Endothelial cell of umbilical vein (primary cell): ENCODE measurements at regions not wholly inside any gene's neighbourhood (a gene's known extent, or its start where the extent isn't known, plus 50 kb on each side); places are given as distances from the start of the nearest gene placed in this dataset.

Experiments used
- BruUV-seq: library from RNA; stranded (reverse); fragments of 400-500 nt; replicated peaks from 2 replicates; lab custom pipeline; 2021; lab: Mats Ljungman, UMichigan
- CTCF ChIA-PET: fragments of 300-600, 350-600 bp; sonication (Branson Sonifier 250); formaldehyde crosslinking; loops from one replicate; lab custom pipeline; 2021; ENCODE audit warnings: antibody characterized with exemption, inconsistent platforms; lab: Charles Lee
- POLR2A ChIA-PET: fragments of 300-600, 350-600 bp; sonication (Branson Sonifier 250); formaldehyde crosslinking; loops from one replicate; lab custom pipeline; 2021; ENCODE audit warnings: antibody characterized with exemption, inconsistent platforms; lab: Charles Lee
- DNase-seq: peaks from one replicate; pipeline ENCODE4 v3.0.0-alpha.2; 2011; ENCODE audit warnings: low read depth, low spot score
- FAIRE-seq: peaks from 2 replicates; lab custom pipeline; 2011; peaks lifted over from hg19 to GRCh38; lab: Jason Lieb, UNC
- H2AFZ ChIP-seq: 2 replicates; pipeline ENCODE4 v1.6.0; 2012; ENCODE audit warnings: low read depth, low read length, control low read depth, inconsistent platforms
- H3K27ac ChIP-seq: 2 replicates; pipeline ENCODE4 v1.5.1; 2011; ENCODE audit warnings: low read depth, mild to moderate bottlenecking, control low read depth, low read length, moderate library complexity; ENCODE audit not compliant: insufficient read depth
- H3K27me3 ChIP-seq, 2 experiments: 2 replicates each; pipeline versions ENCODE4 v1.6.0 to v1.6.1; 2011; ENCODE audit warnings: low read length in 2 of 2, mixed read lengths in 1 of 2; ENCODE audit not compliant: control insufficient read depth in 2 of 2, insufficient read depth in 2 of 2
- H3K36me3 ChIP-seq, 2 experiments: 2 replicates in 1 of 2; 3 replicates in 1 of 2; pipeline ENCODE4 v1.5.1; 2011; ENCODE audit warnings: low read length in 2 of 2, mild to moderate bottlenecking in 1 of 2, moderate library complexity in 1 of 2; ENCODE audit not compliant: control insufficient read depth in 2 of 2, insufficient read depth in 2 of 2; ENCODE audit errors: extremely low read depth in 1 of 2
- H3K4me1 ChIP-seq: 3 replicates; pipeline ENCODE4 v1.5.1; 2011; ENCODE audit warnings: mild to moderate bottlenecking, low read length; ENCODE audit not compliant: control insufficient read depth, insufficient read depth; ENCODE audit errors: extremely low read depth
- H3K4me2 ChIP-seq: 2 replicates; pipeline ENCODE4 v1.6.1; 2011; ENCODE audit warnings: low read length, control low read depth, mixed read lengths; ENCODE audit not compliant: insufficient read depth
- H3K4me3 ChIP-seq, 3 experiments: fragments of 200-600 bp in 1 of 3; sonication (generic), shearing (Covaris generic) in 1 of 3; replicated peaks in 1 of 3; 2 replicates each; pipeline ENCODE4 v1.5.1; 2011 to 2016; ENCODE audit warnings: control low read depth in 3 of 3, low read length in 3 of 3, mild to moderate bottlenecking in 2 of 3, inconsistent platforms in 1 of 3, low read depth in 1 of 3, moderate library complexity in 1 of 3; ENCODE audit not compliant: insufficient read depth in 1 of 3
- H3K79me2 ChIP-seq: 2 replicates; pipeline ENCODE4 v1.6.0; 2012; ENCODE audit warnings: low read length, inconsistent platforms; ENCODE audit not compliant: control insufficient read depth, insufficient read depth
- H3K9ac ChIP-seq: replicated peaks from 2 replicates; pipeline ENCODE3; 2011; ENCODE audit warnings: low read length, control low read depth; ENCODE audit not compliant: insufficient read depth; ENCODE audit errors: extremely low read depth
- H3K9me1 ChIP-seq: replicated peaks from 3 replicates; pipeline ENCODE4 v1.6.0; 2011; ENCODE audit warnings: mild to moderate bottlenecking, low read length; ENCODE audit not compliant: control insufficient read depth, insufficient read depth; ENCODE audit errors: extremely low read depth
- H3K9me3 ChIP-seq: replicated peaks from 2 replicates; pipeline ENCODE4 v1.5.1; 2012; ENCODE audit warnings: low read length, inconsistent platforms; ENCODE audit not compliant: control insufficient read depth, insufficient read depth
- H4K20me1 ChIP-seq: replicated peaks from 2 replicates; pipeline ENCODE3; 2011; ENCODE audit warnings: mild to moderate bottlenecking, low read length; ENCODE audit not compliant: control insufficient read depth, insufficient read depth; ENCODE audit errors: extremely low read depth
- CTCF ChIP-seq, 2 donors: IDR thresholded peaks; 1 replicate in 1 of 2; 2 replicates in 1 of 2; pipeline ENCODE4 v1.5.1; 2011; ENCODE audit warnings: low read length in 2 of 2, mild to moderate bottlenecking in 2 of 2, moderate library complexity in 2 of 2, control low read depth in 1 of 2, inconsistent platforms in 1 of 2, low read depth in 1 of 2; ENCODE audit not compliant: insufficient read depth in 1 of 2; ENCODE audit errors: extremely low read depth in 1 of 2
- EZH2 ChIP-seq: IDR thresholded peaks from 2 replicates; pipeline ENCODE4 v1.6.1; 2012; ENCODE audit warnings: borderline replicate concordance, low read depth, mild to moderate bottlenecking, moderate library complexity, low read length, inconsistent platforms; ENCODE audit not compliant: severe bottlenecking
- FOS ChIP-seq: IDR thresholded peaks from 2 replicates; pipeline ENCODE4 v1.6.1; 2011; ENCODE audit warnings: mild to moderate bottlenecking, low read length, moderate library complexity, borderline replicate concordance; ENCODE audit not compliant: insufficient read depth
- GATA2 ChIP-seq: IDR thresholded peaks from 2 replicates; pipeline ENCODE4 v1.7.0; 2011; ENCODE audit warnings: low read depth, mild to moderate bottlenecking, moderate library complexity, mixed read lengths, low read length; ENCODE audit not compliant: insufficient read length, insufficient read depth
- JUN ChIP-seq: IDR thresholded peaks from 2 replicates; pipeline ENCODE4 v1.6.1; 2011; ENCODE audit warnings: borderline replicate concordance, low read depth; ENCODE audit not compliant: insufficient read length, insufficient read depth
- MAX ChIP-seq: IDR thresholded peaks from 2 replicates; pipeline ENCODE4 v1.6.1; 2011; ENCODE audit not compliant: insufficient read depth, insufficient read length
- MYC ChIP-seq: IDR thresholded peaks from one replicate; pipeline ENCODE4 v1.6.1; 2011; ENCODE audit warnings: mild to moderate bottlenecking, low read depth, low read length
- POLR2A ChIP-seq: IDR thresholded peaks from 2 replicates; pipeline ENCODE4 v1.6.1; 2012; ENCODE audit warnings: low read depth, mild to moderate bottlenecking, control low read depth, low read length
- POLR2AphosphoS5 ChIP-seq: IDR thresholded peaks from 2 replicates; pipeline ENCODE4 v1.6.1; 2012; ENCODE audit warnings: low read depth, mild to moderate bottlenecking, control low read depth, low read length, moderate library complexity; ENCODE audit not compliant: insufficient read depth
- dilution Hi-C: fragments of 300-500 bp; cut with MboI; formaldehyde crosslinking; loops from one replicate; pipeline ENCODE4 v1.15.0; 2019; ENCODE audit warnings: low sequenced_read_pairs; ENCODE audit not compliant: extremely low pct_ligation_motif_present
- intact Hi-C: fragments of 100-400 bp; cut with micrococcal nuclease; formaldehyde crosslinking; loops from one replicate; pipeline ENCODE4 v1.10.0; 2022

- H3K9me3 ChIP-seq, result peaks cover 2% of the 10 kb centered on the region
- H3K27me3 ChIP-seq, result no peaks in the 10 kb centered on the region
- no peak overlapping the region for H2AFZ ChIP-seq
- TF ChIP-seq CTCF (IDR thresholded peaks at IDR 0.05; ENCODE audit: extremely low read depth in 1 of 2, insufficient read depth in 1 of 2, low read depth in 1 of 2, low read length in 2 of 2), result no peak
- no peak for TF ChIP-seq MAX
- no peak for TF ChIP-seq MYC
- no peak for TF ChIP-seq POLR2A
- TF ChIP-seq FOS, result no peak
- TF ChIP-seq GATA2, result no peak
- TF ChIP-seq JUN, result no peak
- TF ChIP-seq EZH2, result no peak
- no peak for TF ChIP-seq POLR2AphosphoS5
- intact Hi-C loops, result no loop called here
- no peaks in the 10 kb centered on the region for H3K4me1 ChIP-seq
- dilution Hi-C loops, result no loop called here
- DNase-seq, result no peak
- ChIA-PET POLR2A (no interaction called here), CTCF (no interaction called here)
- no peak overlapping the region for H3K27ac ChIP-seq
- H3K4me2 ChIP-seq, result no peak overlapping the region
- H3K9me1 ChIP-seq, result no peaks in the 10 kb centered on the region
- H3K4me3 ChIP-seq, result no peak overlapping the region
- no peak overlapping the region for H3K9ac ChIP-seq
- H3K79me2 ChIP-seq, result no peaks in the 10 kb centered on the region
- no peaks in the 10 kb centered on the region for H4K20me1 ChIP-seq
- H3K36me3 ChIP-seq, result no peaks in the 10 kb centered on the region
- BruUV-seq, result no TSS peak
- FAIRE-seq, result no peak
Measured at GRCh38 chr10:108037061-108037460, 872.6 kb upstream of the SORCS1 start.
